Smooth muscle cell (in vitro differentiated cells): ENCODE measurements at regions not wholly inside any gene's neighbourhood (a gene's known extent, or its start where the extent isn't known, plus 50 kb on each side); places are given as distances from the start of the nearest gene placed in this dataset.

Experiments
- DNase-seq: peaks from one replicate; lab custom pipeline; 2025; ENCODE audit not compliant: unreplicated experiment; lab: John Stamatoyannopoulos, UW
- H2AFZ ChIP-seq: fragments of 200-600 bp; sonication (generic); 2 replicates; pipeline ENCODE4 v1.6.0; 2016; ENCODE audit warnings: antibody characterized with exemption, low read depth, mild to moderate bottlenecking
- H3F3A ChIP-seq: fragments of 200-600 bp; sonication (generic); 2 replicates; pipeline ENCODE4 v1.6.0; 2017; ENCODE audit warnings: antibody characterized with exemption, low read depth
- H3K27ac ChIP-seq: fragments of 200-600 bp; sonication (generic); 2 replicates; pipeline ENCODE4 v1.5.1; 2016; ENCODE audit warnings: low read depth, mild to moderate bottlenecking
- H3K27me3 ChIP-seq: fragments of 200-600 bp; sonication (generic); 2 replicates; pipeline ENCODE4 v1.6.1; 2016; ENCODE audit warnings: low read depth, mild to moderate bottlenecking
- H3K36me3 ChIP-seq: fragments of 200-600 bp; sonication (generic); 2 replicates; pipeline ENCODE4 v1.5.1; 2016; ENCODE audit warnings: low read depth
- H3K4me1 ChIP-seq: fragments of 200-600 bp; sonication (generic); 2 replicates; pipeline ENCODE4 v1.5.1; 2016; ENCODE audit warnings: low read depth
- H3K4me2 ChIP-seq: fragments of 200-600 bp; sonication (generic); 2 replicates; pipeline ENCODE4 v1.6.0; 2016; ENCODE audit warnings: mild to moderate bottlenecking
- H3K4me3 ChIP-seq: fragments of 200-600 bp; sonication (generic); 2 replicates; pipeline ENCODE4 v1.5.1; 2016; ENCODE audit warnings: mild to moderate bottlenecking
- H3K79me2 ChIP-seq: fragments of 200-600 bp; sonication (generic); 2 replicates; pipeline ENCODE4 v1.6.0; 2016; ENCODE audit warnings: low read depth, mild to moderate bottlenecking
- H3K9ac ChIP-seq: fragments of 200-600 bp; sonication (generic); 2 replicates; pipeline ENCODE4 v1.6.0; 2016; ENCODE audit warnings: low read depth
- H3K9me3 ChIP-seq: fragments of 200-600 bp; sonication (generic); replicated peaks from 2 replicates; pipeline ENCODE4 v1.5.1; 2016; ENCODE audit warnings: low read depth
- H4K20me1 ChIP-seq: fragments of 200-600 bp; sonication (generic); 2 replicates; pipeline ENCODE4 v1.6.0; 2016; ENCODE audit warnings: low read depth
- WGBS: methylation state at CpG from one replicate; pipeline ENCODE4 v1.1.7; 2016; ENCODE audit warnings: low lambda C conversion rate; 5-methylcytosine and 5-hydroxymethylcytosine counted together
- TF ChIP-seq, protein P1 (sequence below): fragments of 200-600 bp; sonication (generic); IDR thresholded peaks from 2 replicates; pipeline ENCODE4 v1.5.1; 2017; ENCODE audit warnings: borderline replicate concordance, mild to moderate bottlenecking, antibody characterized with exemption; ENCODE audit not compliant: insufficient read depth, poor library complexity, severe bottlenecking

DNA sequence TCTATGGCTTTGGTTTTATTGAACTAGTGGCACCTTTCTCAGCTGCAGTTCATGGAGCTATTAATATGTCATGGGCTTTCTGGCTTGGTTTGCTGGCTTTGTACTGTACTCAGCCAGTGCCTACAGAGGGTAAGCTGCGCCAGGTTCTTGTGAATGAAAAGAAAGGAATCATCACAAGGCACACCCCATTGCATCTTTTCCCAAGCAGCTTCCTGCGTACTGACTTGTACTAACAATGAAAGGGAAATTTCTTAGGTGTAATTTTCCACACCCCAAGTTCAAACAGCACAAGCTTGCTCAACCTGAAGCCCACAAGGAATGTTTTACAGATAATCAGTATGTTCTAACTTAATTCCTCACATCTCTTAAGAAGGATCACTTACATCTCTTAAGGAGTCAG lies 78.0 kb upstream of the TNFSF18 start:
- Histone ChIP-seq H3K4me3 (no peak overlapping the region), H3K79me2 (no peaks in the 10 kb centered on the region), H3K36me3 (no peaks in the 10 kb centered on the region), H3K4me1 (peaks cover 1% of the 10 kb centered on the region), H4K20me1 (no peaks in the 10 kb centered on the region), H3K9ac (no peak overlapping the region), H3K4me2 (no peak overlapping the region), H3K27ac (no peak overlapping the region), H2AFZ (no peak overlapping the region), H3K27me3 (no peaks in the 10 kb centered on the region), H3K9me3 (no peaks in the 10 kb centered on the region), H3F3A (peaks cover 3% of the 10 kb centered on the region)
- no peak for DNase-seq
- TF ChIP-seq, protein P1, sequence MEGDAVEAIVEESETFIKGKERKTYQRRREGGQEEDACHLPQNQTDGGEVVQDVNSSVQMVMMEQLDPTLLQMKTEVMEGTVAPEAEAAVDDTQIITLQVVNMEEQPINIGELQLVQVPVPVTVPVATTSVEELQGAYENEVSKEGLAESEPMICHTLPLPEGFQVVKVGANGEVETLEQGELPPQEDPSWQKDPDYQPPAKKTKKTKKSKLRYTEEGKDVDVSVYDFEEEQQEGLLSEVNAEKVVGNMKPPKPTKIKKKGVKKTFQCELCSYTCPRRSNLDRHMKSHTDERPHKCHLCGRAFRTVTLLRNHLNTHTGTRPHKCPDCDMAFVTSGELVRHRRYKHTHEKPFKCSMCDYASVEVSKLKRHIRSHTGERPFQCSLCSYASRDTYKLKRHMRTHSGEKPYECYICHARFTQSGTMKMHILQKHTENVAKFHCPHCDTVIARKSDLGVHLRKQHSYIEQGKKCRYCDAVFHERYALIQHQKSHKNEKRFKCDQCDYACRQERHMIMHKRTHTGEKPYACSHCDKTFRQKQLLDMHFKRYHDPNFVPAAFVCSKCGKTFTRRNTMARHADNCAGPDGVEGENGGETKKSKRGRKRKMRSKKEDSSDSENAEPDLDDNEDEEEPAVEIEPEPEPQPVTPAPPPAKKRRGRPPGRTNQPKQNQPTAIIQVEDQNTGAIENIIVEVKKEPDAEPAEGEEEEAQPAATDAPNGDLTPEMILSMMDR = no peak
- WGBS = 88% methylated on average over 2 of the region's 2 CpGs

DNA sequence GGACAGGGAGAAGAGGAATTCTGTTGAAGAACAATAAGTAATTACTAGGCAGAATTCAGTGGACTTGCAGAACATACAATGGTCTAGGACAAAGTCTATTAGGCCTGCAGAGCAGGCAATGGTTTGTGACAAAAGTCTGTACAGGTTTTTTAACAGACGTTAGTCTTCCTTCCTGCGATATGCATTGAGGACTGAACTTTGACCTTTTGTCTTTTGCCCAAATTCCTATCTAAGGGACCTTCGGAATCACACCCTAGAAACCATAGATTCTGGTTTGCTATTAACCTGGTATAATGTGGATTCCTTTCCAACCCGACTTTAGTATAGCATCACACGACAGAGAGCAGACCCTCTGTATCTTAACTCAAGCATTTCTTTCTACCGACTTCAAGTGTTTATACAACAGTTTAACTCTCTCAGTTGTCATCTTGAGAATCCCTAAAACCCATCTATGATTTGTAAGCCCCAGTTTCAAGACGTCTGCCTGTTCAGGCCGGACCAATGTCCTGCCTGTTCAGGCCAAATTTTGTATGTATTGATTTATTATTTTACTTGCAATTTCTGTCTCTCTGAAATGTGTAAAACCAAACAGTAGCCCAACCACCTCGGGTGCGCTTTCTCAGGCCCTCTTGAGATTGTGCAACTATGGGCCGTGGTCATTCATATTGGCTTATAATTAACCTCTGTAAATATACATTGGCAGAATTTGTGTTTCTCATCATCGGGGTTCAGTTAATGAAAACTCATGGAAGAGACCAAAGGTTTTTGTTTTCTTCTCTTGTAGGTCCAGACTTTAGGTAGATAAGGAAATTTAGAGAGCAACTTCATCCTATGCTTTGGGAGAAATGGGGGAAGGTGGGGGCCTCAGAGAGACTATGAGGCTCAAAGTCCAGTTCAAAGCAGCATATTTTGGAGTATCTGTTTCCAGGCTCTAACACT lies 76.9 kb upstream of the TNFSF18 start:
- H3K36me3 ChIP-seq = no peaks in the 10 kb centered on the region
- H3K27ac ChIP-seq = no peak overlapping the region
- no peak overlapping the region for H3K4me3 ChIP-seq
- no peaks in the 10 kb centered on the region for H3K9me3 ChIP-seq
- no peaks in the 10 kb centered on the region for H3K27me3 ChIP-seq
- H3F3A ChIP-seq = peaks cover 6% of the 10 kb centered on the region
- no peaks in the 10 kb centered on the region for H4K20me1 ChIP-seq
- DNase-seq = no peak
- TF ChIP-seq, protein P1 = no peak
- no peak overlapping the region for H3K9ac ChIP-seq
- 89% methylated on average over 12 of the region's 12 CpGs for WGBS
- no peaks in the 10 kb centered on the region for H3K79me2 ChIP-seq
- peaks cover 10% of the 10 kb centered on the region for H3K4me1 ChIP-seq
- no peak overlapping the region for H2AFZ ChIP-seq
- no peak overlapping the region for H3K4me2 ChIP-seq

DNA sequence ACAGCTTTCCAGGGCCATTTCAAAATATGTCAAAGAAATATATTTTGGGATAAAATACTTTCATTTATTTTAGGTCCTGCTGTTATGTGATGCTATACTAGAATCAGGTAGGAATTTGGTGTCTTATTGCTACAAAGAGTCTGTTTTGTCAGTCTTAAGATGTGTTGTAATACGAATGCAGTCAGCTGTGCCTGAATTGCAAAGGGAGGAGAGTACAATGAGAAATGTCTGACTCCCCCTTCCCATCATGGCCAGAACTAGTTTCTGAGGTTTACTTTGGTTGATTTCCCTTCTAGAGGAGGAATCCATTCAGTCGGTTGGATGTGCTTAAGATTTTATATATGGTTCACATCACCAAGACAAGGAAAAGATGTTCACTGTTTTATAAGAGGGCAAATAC lies 75.7 kb upstream of the TNFSF18 start:
- no peak overlapping the region for H2AFZ ChIP-seq
- TF ChIP-seq, protein P1 = no peak
- peaks cover 12% of the 10 kb centered on the region for H3F3A ChIP-seq
- no peak overlapping the region for H3K9ac ChIP-seq
- H3K4me3 ChIP-seq = no peak overlapping the region
- no peaks in the 10 kb centered on the region for H3K9me3 ChIP-seq
- no peak overlapping the region for H3K27ac ChIP-seq
- no peaks in the 10 kb centered on the region for H3K36me3 ChIP-seq
- 88% methylated on average over 2 of the region's 2 CpGs for WGBS
- DNase-seq = no peak
- no peaks in the 10 kb centered on the region for H4K20me1 ChIP-seq
- peaks cover 16% of the 10 kb centered on the region for H3K4me1 ChIP-seq
- no peaks in the 10 kb centered on the region for H3K27me3 ChIP-seq
- H3K4me2 ChIP-seq = no peak overlapping the region
- H3K79me2 ChIP-seq = no peaks in the 10 kb centered on the region
